ENCODE measurements at regions not wholly inside any gene's neighbourhood (a gene's known extent, or its start where the extent isn't known, plus 50 kb on each side); places are given as distances from the start of the nearest gene placed in this dataset.
"Not testable (repeated sequence)": the region's sequence is repeated elsewhere in the genome, so short reads cannot be mapped to it uniquely, and the experiment has no call there.

DNA sequence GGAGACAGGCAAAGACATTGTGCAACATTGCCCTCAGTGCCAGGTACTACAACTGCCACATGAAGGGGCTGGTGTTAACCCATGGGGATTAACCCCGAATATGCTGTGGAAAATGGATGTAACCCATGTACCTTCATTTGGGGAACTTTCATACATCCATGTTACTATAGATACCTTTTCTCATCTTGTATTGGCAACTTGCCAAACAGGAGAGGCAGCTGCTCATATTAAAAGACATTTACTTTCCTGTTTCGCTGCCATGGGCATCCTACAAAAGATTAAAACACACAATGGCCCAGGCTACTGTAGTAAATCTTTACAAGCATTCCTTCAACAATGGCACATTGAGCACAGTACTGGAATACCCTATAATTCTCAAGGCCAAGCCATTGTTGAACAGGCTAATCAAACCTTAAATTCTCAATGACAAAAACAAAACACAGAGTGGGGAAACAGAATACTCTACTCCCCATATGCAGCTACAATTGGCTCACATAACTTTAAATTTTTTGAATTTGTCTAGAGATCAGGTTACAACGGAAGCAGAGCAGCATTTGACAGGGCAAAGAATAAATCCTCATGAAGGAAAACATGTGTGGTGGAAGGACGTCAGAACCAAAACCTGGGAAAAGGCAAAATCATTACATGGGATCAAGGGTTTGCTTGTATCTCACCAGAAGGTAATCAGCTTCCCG, 1723.5 kb upstream of the LRRTM1 start:
- TF ChIP-seq CTCF (IDR thresholded peaks at IDR 0.05; ENCODE audit: low read depth, low read length), result no peak

DNA sequence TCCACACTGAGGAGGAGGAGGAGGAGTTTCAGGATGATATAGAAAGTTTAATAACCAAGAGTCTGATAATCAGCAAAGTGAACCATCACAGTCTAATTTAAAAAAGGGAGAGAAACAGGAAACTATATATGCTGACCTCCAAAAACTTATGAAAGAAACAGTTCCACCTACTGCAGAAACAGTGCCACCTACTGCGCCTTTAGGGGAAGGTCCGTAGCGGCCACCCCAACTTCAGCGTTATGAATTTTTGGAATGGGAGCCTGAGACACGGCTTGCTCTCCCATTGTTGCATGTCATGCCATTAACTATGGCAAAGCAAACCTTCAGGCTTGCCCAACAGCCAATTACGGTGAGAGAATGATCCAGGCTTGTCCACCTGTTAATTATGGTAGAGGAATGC, 1719.2 kb upstream of the LRRTM1 start:
- no peak overlapping the region for H3K4me3 ChIP-seq (ENCODE audit: low read depth, low read length)
- TF ChIP-seq CTCF (IDR thresholded peaks at IDR 0.05; ENCODE audit: low read depth, low read length), result no peak

More for the DNA sequence above, 1723.5 kb upstream of the LRRTM1 start:
- no peak overlapping the region for H3K4me3 ChIP-seq (ENCODE audit: low read depth, low read length)

DNA sequence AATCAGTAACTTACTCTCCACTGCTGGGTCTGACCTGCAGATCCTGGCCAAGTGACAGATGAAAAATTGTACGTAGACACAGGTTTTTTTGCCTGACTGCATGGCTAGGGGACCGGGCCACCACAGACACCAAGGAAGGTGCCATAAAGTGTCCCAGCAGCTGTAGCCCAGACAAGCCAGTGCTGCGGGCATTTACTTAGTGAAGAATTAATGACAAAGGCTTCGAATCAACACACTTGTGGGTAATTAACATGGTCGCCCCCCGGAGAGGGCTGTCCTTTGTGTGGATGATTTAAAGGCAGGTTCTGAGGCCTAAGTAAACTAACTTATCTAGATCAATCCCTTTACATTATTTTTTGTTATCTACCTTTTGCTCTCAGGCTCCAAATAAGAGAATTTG, 1709.1 kb upstream of the LRRTM1 start:
- H3K4me3 ChIP-seq (ENCODE audit: low read depth, low read length), result no peak overlapping the region
- TF ChIP-seq CTCF (IDR thresholded peaks at IDR 0.05; ENCODE audit: low read depth, low read length), result no peak

- TF ChIP-seq CTCF (IDR thresholded peaks at IDR 0.05; ENCODE audit: low read depth, low read length), result no peak
- H3K4me3 ChIP-seq (ENCODE audit: low read depth, low read length), result no peak overlapping the region
These were observed 1702.6 kb upstream of the LRRTM1 start for GRCh38 chr2:82007071-82007664.

- not testable (repeated sequence) for H3K4me3 ChIP-seq (ENCODE audit: low read depth, low read length)
These were observed 1701.3 kb upstream of the LRRTM1 start for GRCh38 chr2:82005889-82006288.

DNA sequence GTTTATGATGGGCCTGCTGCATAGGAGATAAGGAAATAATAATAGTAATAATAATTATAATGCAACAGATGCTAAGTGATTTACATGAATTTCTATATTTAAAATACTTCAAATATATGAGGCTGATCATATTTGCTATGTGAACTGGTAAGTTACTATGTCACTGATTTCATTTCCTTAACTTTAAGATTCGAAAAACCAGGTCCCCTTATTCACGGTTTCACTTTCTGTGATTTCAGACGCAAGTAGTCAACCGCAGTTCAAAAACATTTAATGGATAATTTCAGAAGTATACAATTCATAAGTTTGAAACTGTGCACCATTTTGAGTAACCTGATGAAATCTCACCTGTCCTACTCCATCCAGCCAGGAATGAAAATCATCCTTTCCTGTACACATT, 1697.1 kb upstream of the LRRTM1 start:
- no peak for TF ChIP-seq CTCF (IDR thresholded peaks at IDR 0.05; ENCODE audit: low read depth, low read length)
- H3K4me3 ChIP-seq (ENCODE audit: low read depth, low read length), result no peak overlapping the region

GRCh38 chr2:82000606-82001005, 1696.1 kb upstream of the LRRTM1 start:
- TF ChIP-seq CTCF (IDR thresholded peaks at IDR 0.05; ENCODE audit: low read depth, low read length), result no peak
- H3K4me3 ChIP-seq (ENCODE audit: low read depth, low read length), result no peak overlapping the region

- TF ChIP-seq CTCF (IDR thresholded peaks at IDR 0.05; ENCODE audit: low read depth, low read length), result no peak
- no peak overlapping the region for H3K4me3 ChIP-seq (ENCODE audit: low read depth, low read length)
These were observed 1691.8 kb upstream of the LRRTM1 start for GRCh38 chr2:81996332-81996731.
